Activated CD4-positive, alpha-beta T cell treated with anti-CD3 and anti-CD28 coated beads, Interleukin-2, amount 50 U/mL, for 16 hours (primary cell): ENCODE measurements at regions not wholly inside any gene's neighbourhood (a gene's known extent, or its start where the extent isn't known, plus 50 kb on each side); places are given as distances from the start of the nearest gene placed in this dataset.
"Not testable (repeated sequence)": the region's sequence is repeated elsewhere in the genome, so short reads cannot be mapped to it uniquely, and the experiment has no call there.

ENCODE experiments used
- DNase-seq: peaks from one replicate; pipeline ENCODE4 v3.0.0-alpha.2; 2020

DNA sequence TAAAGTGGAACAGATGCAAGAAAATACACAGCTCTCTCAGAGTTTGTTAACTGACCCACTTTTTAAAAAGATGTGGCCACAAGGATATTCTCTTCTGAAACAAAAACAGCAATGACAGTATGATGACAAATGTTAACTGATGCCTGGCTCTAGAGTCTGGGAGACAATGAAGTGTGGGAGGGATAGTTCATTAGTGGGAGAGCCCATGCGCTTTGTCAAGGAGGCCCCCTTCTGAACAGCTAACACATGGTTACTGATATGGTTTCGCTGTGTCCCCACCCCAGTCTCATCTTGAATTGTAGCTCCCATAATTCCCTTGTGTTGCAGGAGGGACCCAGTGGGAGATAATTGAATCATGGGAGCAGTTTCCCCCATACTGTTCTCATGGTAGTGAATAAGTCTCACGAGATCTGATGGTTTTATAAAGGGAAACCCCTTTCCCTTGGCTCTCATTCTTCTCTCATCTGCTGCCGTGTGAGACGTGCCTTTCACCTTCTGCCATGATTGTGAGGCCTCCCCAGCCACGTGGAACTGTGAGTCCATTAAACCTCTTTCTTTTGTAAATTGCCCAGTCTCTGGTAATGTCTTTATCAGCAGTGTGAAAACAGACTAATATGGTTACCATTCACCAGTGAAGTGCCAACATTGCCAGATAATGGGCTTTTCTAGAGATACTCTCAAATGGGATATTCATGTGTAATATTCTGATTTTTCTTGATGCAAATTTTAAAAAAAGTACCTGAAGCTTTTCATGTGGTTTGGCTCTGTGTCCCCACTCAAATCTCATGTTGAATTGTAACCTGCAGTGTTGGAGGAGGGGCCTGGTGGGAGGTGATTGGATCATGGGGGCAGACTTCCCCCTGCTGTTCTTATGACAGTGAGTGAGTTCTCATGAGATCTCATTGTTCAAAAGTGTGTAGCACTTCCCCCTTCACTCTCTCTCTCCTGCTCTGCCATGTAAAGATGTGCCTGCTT is 435.8 kb downstream of the SHISA9 start:
- not testable (repeated sequence) for DNase-seq

DNA sequence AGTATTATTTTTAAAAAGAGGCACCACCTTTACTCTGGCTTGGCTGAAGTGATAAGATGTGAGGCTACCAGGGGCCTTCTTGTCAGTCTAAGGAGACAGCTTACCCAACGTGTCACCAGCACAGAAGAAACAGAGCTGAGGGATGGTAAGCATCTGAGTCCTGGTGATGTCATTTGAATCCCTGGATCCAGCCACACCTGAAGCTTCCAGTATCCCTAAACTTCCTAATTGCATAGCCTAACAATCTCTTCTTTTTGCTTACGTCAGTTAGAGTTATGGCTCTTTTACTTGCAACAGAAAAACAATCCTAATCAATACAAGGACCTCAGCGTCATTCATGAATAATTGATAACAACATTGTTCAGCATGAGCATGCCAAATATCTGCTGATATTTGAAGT is 436.6 kb downstream of the SHISA9 start:
- DNase-seq: no peak

DNA sequence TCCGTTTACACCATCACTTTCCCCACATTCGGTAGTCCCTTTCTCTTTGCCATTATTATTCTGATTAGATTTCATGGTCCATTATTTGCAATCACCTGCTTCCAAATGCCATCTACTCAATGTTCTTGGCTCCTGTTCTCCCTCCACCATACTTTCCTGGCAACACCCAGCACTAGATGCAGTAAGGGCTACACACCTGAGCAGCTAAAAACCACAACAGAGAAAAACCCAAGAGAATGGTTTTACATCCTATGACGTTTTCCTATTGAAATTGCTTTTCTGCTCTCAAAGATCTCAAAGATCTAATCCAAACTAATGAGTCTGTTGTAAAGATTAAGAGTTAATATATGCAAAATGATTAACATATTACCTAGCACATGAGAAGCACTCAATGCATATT is 441.3 kb downstream of the SHISA9 start:
- no peak for DNase-seq

DNA sequence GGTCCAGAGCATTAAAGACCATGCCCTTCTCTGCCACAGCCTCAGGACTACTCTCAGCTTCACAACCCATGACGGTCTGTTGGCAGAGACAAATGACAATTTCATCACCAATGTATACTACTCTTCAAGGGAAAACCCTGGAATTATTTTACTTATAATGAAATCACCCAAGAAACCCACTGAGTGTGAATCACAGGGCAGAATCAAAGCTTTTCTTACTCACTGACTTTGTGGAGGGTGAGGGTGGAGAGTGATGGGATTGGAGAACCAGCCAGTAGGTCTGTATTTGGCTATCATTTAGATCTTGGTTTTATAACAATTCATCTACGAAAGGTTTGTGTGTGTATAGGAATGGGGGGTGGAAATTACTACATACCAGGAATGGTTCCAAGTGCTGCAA is 442.6 kb downstream of the SHISA9 start:
- DNase-seq: no peak

DNA sequence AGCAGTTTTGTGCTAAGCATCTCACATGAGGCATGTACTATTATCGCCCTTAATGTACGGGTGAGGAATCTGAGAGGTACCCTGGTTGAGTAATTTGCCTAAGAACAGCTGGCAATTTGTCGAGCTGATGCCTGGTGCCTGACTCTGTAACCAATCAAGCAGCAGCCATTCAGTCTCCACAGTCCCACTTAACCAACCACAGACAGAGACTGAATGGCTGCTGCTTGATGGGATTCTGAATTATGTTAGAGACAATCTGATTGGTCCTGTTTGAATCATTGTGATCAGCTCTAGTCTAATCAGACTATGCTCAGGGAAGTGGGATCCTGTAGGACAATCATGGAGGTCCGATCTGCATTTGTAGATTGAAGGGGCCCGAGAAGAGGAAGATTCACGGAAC is 447.0 kb downstream of the SHISA9 start:
- no peak for DNase-seq

DNA sequence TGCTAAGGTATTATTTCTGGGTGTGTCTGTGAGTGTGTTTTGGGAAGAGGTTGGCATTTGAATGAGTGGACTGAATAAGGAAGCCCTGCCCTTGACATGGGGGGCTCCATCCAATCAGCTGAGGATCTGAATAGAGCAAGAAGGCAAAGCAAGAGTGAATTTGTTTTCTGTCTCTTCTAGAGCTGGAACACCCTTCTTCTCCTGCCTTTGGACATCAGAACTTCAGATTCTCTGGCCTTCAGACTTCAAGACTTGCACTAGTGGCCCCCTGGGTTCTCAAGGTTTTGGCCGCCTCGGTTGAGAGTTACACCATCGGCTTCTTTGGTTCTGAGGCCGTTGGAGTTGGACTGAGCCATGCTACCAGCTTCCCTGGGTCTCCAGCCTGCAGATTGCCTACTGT is 448.6 kb downstream of the SHISA9 start:
- no peak for DNase-seq

DNA sequence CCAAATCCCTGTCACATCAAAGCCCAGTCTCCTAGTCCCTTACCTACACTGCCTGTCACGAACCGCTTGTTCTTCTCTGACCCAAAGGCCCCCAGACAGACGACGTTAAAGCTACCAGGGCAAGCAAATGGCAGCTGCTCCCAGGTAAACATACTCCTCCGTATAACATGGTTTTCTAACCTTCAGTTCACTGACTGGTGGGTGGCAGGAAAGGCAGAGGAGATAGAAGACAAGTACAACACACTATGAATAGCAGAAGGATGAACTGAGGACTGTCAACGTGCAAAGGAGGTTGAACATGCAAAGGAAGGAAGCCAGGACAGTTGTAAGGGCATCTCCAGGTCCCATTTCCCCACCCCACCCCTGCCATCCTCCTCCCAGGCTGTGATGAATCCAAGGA is 449.8 kb downstream of the SHISA9 start:
- no peak for DNase-seq

DNA sequence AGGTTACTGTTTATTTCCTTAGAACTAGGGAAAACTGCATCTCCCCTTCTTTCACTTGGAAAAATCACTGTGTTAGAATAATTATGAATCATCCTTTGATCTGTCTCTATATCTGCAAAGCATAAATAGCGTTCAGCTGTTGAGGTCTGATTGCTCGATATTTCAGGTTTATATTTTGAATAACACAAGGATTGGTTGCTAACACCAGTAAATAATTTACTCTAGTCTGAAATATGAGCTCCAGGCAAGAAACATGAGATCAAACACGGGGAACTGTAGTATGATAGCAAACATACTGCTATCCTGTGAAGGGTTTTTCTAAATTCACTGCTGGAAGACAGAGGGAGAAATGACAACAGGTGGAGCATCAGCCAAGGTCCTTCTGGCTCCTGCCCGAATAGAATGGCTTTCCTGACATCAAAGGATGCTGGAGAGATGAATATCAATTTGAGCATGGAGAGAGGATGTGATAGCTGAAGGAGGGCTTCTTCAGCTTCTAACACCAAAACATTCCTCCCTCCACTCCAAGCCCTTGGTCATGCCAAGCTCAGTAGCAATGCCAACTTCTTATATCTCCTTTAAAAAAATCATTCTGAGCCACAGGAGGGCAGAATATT is 450.3 kb downstream of the SHISA9 start:
- no peak for DNase-seq

DNA sequence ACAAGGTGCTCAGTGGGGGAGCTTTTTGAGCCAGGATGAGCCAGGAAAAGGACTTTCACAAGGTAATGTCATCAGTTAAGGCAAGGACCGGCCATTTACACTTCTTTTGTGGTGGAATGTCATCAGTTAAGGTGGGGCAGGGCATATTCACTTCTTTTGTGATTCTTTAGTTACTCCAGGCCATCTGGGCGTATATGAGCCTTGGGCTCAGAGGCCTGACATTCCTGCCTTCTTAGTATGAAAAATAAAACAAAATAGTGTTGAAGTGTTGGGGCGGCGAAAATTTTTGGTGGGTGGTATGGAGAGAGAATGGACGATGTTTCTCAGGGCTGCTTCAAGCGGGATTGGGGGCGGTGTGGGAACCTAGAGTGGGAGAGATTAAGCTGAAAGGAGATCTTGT is 451.4 kb downstream of the SHISA9 start:
- not testable (repeated sequence) for DNase-seq

DNA sequence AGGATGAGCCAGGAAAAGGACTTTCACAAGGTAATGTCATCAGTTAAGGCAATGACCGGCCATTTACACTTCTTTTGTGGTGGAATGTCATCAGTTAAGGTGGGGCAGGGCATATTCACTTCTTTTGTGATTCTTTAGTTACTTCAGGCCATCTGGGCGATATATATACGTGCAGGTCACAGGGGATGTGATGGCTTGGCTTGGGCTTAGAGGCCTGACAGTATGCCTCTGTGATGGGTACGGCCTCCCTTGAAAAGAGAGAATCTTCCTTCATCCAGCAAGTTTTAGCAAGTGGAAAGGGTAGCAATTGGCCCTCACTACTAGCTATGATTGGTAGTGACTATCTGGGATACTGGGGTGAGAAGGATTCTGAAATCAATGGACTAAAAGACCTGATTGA is 456.4 kb downstream of the SHISA9 start:
- not testable (repeated sequence) for DNase-seq

DNA sequence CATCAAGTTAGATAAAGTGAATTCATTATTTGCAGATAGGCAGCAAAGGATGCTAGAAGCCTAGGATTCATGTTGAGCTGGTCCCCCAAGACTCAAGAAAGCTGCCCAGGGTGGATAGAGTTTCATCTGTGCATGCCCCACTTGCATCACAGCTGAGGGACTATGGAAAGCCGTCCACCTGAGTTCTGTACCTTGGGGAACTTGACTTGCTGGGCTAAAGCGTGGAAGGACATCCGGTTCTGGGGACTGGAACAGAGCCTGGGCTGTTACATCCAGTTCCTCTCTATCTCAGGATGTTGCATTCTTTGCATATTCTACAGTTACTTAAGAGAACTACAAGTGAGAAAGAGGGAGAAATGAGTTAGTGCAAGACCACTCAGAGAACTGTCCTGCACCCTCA is 458.4 kb downstream of the SHISA9 start:
- DNase-seq: no peak

DNA sequence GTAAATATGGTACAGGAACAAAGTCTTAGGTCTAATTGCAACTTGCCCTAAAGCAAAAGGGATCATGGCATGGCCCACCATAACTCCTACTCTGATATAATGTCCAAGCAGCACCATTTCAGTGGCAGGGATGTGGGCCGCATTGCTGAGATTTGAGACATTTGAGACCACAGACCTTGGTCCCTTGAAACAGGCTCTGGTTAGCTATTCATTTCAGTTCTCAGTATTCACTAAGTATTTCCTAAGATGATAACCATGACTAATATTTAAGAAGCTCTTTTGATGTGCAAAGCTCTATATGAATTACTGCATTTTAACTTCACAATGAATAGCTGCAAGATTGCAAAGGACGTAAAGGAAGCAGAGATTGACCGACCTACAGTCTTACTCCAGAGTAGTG is 471.0 kb downstream of the SHISA9 start:
- no peak for DNase-seq

DNA sequence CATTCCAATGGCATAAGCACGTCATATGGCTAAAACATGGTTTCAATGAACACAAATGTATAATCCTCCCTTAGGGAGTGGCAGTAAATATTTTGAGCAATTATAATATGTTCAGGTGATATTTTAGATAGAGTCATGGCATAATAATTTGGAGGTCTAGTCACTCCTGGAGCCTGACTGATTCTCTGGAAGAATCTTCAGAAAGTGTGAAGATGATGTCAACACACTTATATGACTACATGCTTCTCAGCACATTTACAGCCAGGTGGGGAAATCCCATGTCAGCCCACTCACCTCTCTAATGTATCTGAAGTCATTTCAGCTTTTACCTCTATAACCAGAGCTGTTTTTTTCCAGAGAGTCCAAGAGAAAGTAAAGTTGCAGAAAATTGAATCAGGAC is 474.8 kb downstream of the SHISA9 start:
- DNase-seq: no peak

DNA sequence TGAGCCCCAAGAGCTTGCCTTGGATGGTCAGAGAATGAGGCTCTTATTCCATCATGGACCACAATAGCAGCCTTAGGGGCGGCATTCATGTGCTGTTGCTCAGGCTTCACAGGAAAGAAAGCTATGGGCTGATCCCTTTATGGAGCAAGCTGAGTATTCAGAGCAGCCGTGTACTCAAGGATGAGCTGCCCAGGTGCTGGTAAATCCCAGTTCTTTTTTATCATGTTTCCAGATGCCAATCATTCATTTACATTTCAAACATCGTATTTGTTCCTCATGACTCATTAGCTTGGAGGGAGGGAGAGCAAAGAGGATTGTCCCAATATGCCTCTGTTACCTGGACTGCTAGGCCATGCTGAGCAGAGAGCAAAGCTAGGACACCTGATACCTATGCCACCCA is 475.7 kb downstream of the SHISA9 start:
- no peak for DNase-seq

DNA sequence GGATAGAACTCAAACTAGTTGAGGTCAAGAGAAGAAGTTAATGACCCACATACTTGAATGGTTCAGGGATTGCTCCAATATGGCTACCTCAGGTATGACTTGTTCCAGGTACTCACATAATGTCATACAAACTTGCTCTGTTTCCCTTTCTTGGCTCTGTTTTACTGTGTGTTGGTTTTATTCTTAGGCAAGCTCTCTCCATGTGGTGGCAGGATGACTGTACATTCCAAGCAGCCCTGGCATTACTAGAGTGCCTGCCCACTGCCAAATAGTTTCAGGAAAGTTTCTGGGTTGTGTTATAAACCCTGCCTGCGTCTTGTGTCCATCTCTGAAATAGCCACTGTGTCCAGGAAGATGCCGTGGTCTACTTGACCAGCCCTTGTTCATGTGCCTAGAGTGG is 476.8 kb downstream of the SHISA9 start:
- no peak for DNase-seq

DNA sequence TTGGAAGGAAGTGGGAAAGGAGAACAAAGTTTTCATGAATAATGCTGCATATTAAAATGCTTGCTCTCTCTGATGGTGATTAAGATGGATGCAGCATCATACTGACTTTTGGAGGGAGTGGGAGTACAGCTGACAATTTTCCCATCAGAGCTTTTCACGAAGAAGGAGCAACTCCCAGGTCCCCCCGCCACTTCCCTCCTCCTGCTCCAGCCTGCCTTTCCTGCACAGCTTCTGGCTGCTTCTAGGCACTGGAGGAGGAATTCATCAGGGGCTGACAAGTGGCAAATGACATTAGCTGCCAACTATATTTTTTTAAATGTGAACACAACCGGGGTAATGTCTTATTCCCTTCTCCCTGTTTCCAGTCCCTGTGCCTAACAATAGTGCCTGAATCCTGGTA is 477.9 kb downstream of the SHISA9 start:
- DNase-seq: no peak

DNA sequence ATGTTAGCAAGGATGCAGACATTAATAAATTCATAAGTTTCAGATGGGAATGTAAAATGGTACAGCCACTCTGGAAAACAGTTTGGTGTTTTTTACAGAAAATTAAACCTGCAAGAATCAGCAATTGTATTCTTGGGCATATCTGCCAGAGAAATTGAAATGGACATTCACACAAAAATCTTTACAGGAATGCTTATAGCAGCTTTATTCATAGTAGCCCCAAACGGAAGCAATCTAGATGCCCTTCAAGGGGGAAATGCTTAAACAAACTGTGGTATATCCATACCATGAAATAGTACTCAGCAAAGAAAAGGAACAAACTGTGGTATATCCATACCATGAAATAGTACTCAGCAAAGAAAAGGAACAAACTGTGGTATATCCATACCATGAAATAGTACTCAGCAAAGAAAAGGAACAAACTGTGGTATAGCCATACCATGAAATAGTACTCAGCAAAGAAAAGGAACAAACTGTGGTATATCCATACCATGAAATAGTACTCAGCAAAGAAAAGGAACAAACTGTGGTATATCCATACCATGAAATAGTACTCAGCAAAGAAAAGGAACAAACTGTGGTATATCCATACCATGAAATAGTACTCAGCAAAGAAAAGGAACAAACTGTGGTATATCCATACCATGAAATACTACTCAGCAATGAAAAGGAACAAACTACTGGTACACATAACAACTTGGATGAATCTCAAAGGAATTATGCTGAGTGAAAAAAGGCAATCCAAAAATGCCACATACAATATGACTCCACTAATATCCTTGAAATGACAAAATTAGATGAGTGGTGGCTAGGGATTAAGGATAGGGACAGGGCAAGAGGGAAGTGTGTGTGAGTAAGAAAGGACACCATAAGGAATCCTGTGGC is 484.0 kb downstream of the SHISA9 start:
- not testable (repeated sequence) for DNase-seq

DNA sequence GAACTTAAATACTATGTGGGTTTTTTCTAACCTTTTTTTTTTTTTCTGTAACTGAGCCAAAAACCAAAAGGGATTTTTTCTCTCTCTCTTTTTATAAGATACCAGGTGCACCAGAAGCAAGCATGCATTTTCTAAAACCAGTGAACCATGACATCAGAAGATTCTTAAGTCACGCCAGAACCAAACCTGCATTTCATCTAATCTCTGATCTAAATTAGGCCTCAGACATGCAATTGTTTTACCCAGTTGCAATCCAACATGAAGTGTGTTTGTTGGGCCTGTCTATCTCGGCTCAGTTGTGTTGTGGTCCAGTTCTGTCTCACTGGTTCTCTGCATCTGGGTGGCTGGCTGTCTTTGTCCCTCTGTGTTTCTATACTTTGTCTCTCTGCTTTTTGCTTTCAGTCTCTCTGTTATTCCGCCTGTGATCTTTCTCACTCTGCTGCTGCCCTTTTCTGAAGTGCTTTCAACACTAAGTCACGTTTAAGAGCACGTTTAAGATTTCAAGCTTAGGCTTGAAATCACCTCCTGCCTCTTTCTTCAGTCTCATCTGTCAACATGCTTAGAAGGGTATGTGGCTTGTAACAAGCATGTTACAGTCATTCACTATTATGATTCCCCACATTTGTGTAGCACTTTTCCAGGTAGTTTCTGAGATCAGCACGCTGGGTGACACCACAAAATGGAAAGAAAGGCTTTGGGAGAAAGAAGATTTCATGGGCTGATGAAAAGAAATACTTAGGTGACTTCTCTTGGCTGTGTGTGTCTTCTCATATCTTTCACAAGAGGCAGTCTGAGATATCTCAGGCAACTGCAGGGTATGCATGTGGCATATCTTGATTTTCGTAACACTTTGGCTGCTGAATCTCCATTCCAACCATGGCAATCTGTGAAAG is 488.9 kb downstream of the SHISA9 start:
- no peak for DNase-seq

DNA sequence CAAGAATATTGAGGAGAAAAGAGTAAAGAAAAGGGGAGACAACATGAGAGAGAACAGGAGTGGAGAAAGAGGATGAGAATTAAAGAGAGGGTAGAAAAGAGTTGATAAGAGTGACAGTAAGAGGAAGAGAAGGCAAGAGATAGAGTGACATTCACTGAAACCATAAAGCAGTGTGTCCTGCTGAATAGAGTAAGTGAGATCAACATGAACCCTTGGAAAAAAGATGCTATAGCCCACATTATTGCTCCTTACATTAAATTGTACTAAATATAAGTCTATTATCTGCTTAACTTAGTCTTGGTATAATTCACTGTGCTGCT is 489.5 kb downstream of the SHISA9 start:
- DNase-seq: no peak

DNA sequence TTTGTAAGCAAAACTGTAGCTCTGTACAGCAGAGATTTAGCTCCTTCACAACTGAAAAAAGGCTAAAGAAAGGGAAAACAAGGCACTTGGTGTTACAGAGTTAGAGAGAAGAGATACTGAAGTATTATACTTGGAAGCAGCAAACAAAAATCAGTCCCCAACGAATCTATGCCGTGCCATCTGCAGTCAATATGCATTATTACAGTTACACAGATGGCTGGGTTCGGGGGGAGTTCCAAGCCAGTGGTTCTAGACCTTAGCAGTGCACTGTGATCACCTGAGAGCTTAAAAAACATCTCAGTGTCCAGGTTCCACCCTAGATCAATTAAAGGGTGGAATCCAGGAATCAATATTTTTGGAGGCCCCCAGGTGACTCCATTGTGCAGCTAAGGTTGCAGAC is 489.9 kb downstream of the SHISA9 start:
- no peak for DNase-seq

DNA sequence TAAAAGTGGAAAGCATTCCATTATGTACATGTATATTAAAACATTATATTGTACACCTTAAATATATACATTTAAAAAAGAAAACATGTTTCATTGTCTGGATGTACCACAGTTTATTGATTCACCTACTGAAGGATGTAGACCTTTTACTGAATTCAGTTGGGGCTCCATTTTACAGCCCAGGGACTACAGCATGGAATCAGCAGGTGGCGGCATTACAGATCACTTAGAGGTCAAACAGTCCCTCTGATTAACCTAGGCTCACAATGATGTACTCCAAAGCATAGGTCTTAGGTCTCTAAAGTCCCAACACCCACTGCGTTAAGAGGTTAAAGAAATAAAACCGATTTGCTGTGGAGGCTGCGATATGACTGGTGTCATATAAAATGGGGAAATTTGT is 490.9 kb downstream of the SHISA9 start:
- DNase-seq: no peak

DNA sequence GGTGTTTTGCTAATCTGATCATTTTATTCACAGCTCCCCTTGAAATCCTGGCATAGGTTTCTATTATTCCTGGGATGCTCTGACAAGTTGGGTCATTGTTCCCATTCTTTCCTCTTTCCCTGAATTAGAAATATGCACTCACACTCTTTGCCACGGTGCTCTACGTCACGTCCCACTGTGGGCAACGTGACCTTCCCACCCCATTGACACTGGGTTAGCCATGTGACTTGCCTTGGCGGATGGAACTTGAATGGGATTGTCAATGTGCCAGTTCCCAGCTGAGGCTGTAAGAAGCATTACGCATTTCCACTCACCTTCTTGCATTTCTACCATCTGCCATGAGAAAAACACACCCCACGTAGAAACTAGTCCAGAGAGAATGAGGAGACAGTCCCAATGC is 492.4 kb downstream of the SHISA9 start:
- DNase-seq: no peak

DNA sequence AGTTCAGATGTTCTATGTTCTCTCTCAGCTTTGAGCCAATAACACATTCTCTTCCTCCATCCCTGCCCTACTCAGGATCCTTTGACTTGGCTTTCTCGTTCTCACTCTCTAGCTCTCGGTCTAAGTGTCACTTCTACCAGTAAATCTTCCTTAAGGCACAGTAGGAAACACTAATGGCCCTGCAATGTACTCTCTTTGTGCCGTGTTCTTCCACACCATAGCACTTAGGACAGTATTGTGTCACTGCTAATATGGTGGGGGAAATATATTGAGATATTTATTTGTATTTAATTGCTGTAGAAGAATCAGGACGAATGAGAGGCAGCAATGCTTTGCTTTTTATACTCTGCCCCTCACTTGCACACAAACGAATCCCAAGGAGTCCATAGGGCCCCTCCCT is 493.1 kb downstream of the SHISA9 start:
- DNase-seq: no peak
